H9 (cell line): ENCODE measurements at regions not wholly inside any gene's neighbourhood (a gene's known extent, or its start where the extent isn't known, plus 50 kb on each side); places are given as distances from the start of the nearest gene placed in this dataset.

Source experiments
- DNase-seq: peaks from one replicate; pipeline ENCODE4 v3.0.0-alpha.2; 2017
- H2AFZ ChIP-seq: one replicate; pipeline ENCODE4 v1.6.1; 2013; ENCODE audit warnings: mild to moderate bottlenecking, low read length, control low read depth, moderate library complexity
- H2AK5ac ChIP-seq: 2 replicates; pipeline ENCODE4 v1.6.1; 2013; ENCODE audit warnings: low read length, control low read depth, mixed read lengths; ENCODE audit not compliant: insufficient read length
- H2BK120ac ChIP-seq: one replicate; pipeline ENCODE4 v1.6.1; 2013; ENCODE audit warnings: low read depth, mild to moderate bottlenecking, low read length, control low read depth, inconsistent platforms; ENCODE audit not compliant: poor library complexity, severe bottlenecking
- H2BK12ac ChIP-seq: 2 replicates; pipeline ENCODE4 v1.6.1; 2013; ENCODE audit warnings: low read length, control low read depth, mixed read lengths, low read depth; ENCODE audit not compliant: insufficient read length
- H2BK15ac ChIP-seq: 2 replicates; pipeline ENCODE4 v1.6.1; 2013; ENCODE audit warnings: low read depth, low read length, control low read depth
- H2BK20ac ChIP-seq: one replicate; pipeline ENCODE4 v1.6.1; 2013; ENCODE audit warnings: low read depth, mild to moderate bottlenecking, low read length, control low read depth, inconsistent platforms; ENCODE audit not compliant: poor library complexity, severe bottlenecking
- H2BK5ac ChIP-seq: 2 replicates; pipeline ENCODE4 v1.6.1; 2013; ENCODE audit warnings: low read length, control low read depth, mixed read lengths; ENCODE audit not compliant: insufficient read length
- H3K14ac ChIP-seq: 2 replicates; pipeline ENCODE4 v1.6.1; 2013; ENCODE audit warnings: low read length, control low read depth; ENCODE audit not compliant: insufficient read depth
- H3K18ac ChIP-seq: 2 replicates; pipeline ENCODE4 v1.6.1; 2013; ENCODE audit warnings: low read depth, mild to moderate bottlenecking, mixed read lengths, low read length, control low read depth; ENCODE audit not compliant: insufficient read length
- H3K23ac ChIP-seq: 2 replicates; pipeline ENCODE4 v1.6.1; 2013; ENCODE audit warnings: low read length, control low read depth, mixed read lengths, low read depth; ENCODE audit not compliant: insufficient read length
- H3K23me2 ChIP-seq: 2 replicates; pipeline ENCODE4 v1.6.1; 2013; ENCODE audit warnings: low read depth, mild to moderate bottlenecking, mixed read lengths, low read length, control low read depth; ENCODE audit not compliant: insufficient read length, poor library complexity, severe bottlenecking
- H3K27ac ChIP-seq: 2 replicates; pipeline ENCODE4 v1.5.1; 2013; ENCODE audit warnings: low read length, control low read depth, mixed read lengths, low read depth; ENCODE audit not compliant: insufficient read length
- H3K27me3 ChIP-seq: 2 replicates; pipeline ENCODE4 v1.6.1; 2013; ENCODE audit warnings: low read length, control low read depth, inconsistent platforms; ENCODE audit not compliant: insufficient read depth
- H3K4ac ChIP-seq: 2 replicates; pipeline ENCODE4 v1.6.1; 2013; ENCODE audit warnings: low read depth, mild to moderate bottlenecking, control low read depth, inconsistent platforms, low read length, moderate library complexity
- H3K4me1 ChIP-seq: 2 replicates; pipeline ENCODE4 v1.6.1; 2013; ENCODE audit warnings: low read length, control low read depth, inconsistent platforms; ENCODE audit not compliant: insufficient read depth
- H3K4me2 ChIP-seq: 2 replicates; pipeline ENCODE4 v1.6.1; 2013; ENCODE audit warnings: low read length, control low read depth, mixed read lengths; ENCODE audit not compliant: insufficient read length, insufficient read depth
- H3K56ac ChIP-seq: 2 replicates; pipeline ENCODE4 v1.6.1; 2013; ENCODE audit warnings: low read depth, mild to moderate bottlenecking, mixed read lengths, low read length, control low read depth; ENCODE audit not compliant: insufficient read length
- H3K79me1 ChIP-seq: 2 replicates; pipeline ENCODE4 v1.6.1; 2013; ENCODE audit warnings: low read depth, mild to moderate bottlenecking, moderate library complexity, low read length, control low read depth, inconsistent platforms; ENCODE audit not compliant: insufficient read depth, poor library complexity, severe bottlenecking
- H3K79me2 ChIP-seq: 2 replicates; pipeline ENCODE4 v1.6.1; 2013; ENCODE audit warnings: low read length, control low read depth, inconsistent platforms; ENCODE audit not compliant: insufficient read depth
- H3K9ac ChIP-seq: 2 replicates; pipeline ENCODE4 v1.6.1; 2013; ENCODE audit warnings: low read length, control low read depth, mixed read lengths; ENCODE audit not compliant: insufficient read length; ENCODE audit errors: extremely low read depth
- H3K9me3 ChIP-seq: one replicate; pipeline ENCODE4 v1.6.1; 2013; ENCODE audit warnings: low read depth, low read length, inconsistent platforms; ENCODE audit not compliant: control insufficient read depth
- H3T11ph ChIP-seq: one replicate; pipeline ENCODE4 v1.6.1; 2013; ENCODE audit warnings: mild to moderate bottlenecking, low read length, control low read depth, inconsistent platforms
- H4K20me1 ChIP-seq: one replicate; pipeline ENCODE4 v1.6.1; 2013; ENCODE audit not compliant: control insufficient read depth, insufficient read length, insufficient read depth
- H4K5ac ChIP-seq: 2 replicates; pipeline ENCODE4 v1.6.1; 2013; ENCODE audit warnings: low read depth, mild to moderate bottlenecking, mixed read lengths, low read length, control low read depth; ENCODE audit not compliant: insufficient read length
- H4K8ac ChIP-seq: replicated peaks from 2 replicates; pipeline ENCODE4 v1.6.1; 2013; ENCODE audit warnings: low read length, control low read depth, mixed read lengths, low read depth; ENCODE audit not compliant: insufficient read length
- H4K91ac ChIP-seq: 2 replicates; pipeline ENCODE4 v1.6.1; 2013; ENCODE audit warnings: low read depth, mild to moderate bottlenecking, moderate library complexity, mixed read lengths, low read length, control low read depth; ENCODE audit not compliant: insufficient read length
- H3K27ac Mint-ChIP-seq, 3 experiments: 2 replicates in 2 of 3; 3 replicates in 1 of 3; pipeline ENCODE4 v1.8.0; 2020 to 2021; ENCODE audit warnings: mixed read lengths in 3 of 3, mild to moderate bottlenecking in 1 of 3, moderate library complexity in 1 of 3
- H3K27me3 Mint-ChIP-seq: 2 replicates; pipeline ENCODE4 v1.8.0; 2021; ENCODE audit warnings: low read depth, mild to moderate bottlenecking, moderate library complexity, mixed read lengths
- H3K36me3 Mint-ChIP-seq, 3 experiments: 2 replicates in 2 of 3; 3 replicates in 1 of 3; pipeline ENCODE4 v1.8.0; 2020 to 2021; ENCODE audit warnings: low read depth in 3 of 3, mixed read lengths in 3 of 3; ENCODE audit not compliant: insufficient read depth in 1 of 3
- H3K4me1 Mint-ChIP-seq, 2 experiments: 2 replicates each; pipeline ENCODE4 v1.8.0; 2020; ENCODE audit warnings: mixed read lengths in 2 of 2
- H3K4me3 Mint-ChIP-seq, 2 experiments: 2 replicates in 1 of 2; 3 replicates in 1 of 2; pipeline ENCODE4 v1.8.0; 2020 to 2021; ENCODE audit warnings: mild to moderate bottlenecking in 2 of 2, mixed read lengths in 2 of 2, moderate library complexity in 1 of 2
- H3K9me3 Mint-ChIP-seq, 2 experiments: 2 replicates in 1 of 2; 3 replicates in 1 of 2; pipeline ENCODE4 v1.8.0; 2020; ENCODE audit warnings: mild to moderate bottlenecking in 2 of 2, mixed read lengths in 2 of 2, moderate library complexity in 1 of 2
- CTCF ChIP-seq: fragments of 200-600 bp; sonication (generic); conservative IDR thresholded peaks from 3 replicates; pipeline ENCODE4 v1.8.0; 2021; ENCODE audit warnings: antibody characterized with exemption, mild to moderate bottlenecking
- WGBS: extraction: QIAGEN DNeasy Blood & Tissue Kit; methylation state at CpG from one replicate; pipeline ENCODE4 v1.1.7; 2013; ENCODE audit warnings: missing lambda C conversion rate, low lambda C conversion rate, mixed read lengths; ENCODE audit not compliant: insufficient read length; ENCODE audit errors: extremely low coverage; 5-methylcytosine and 5-hydroxymethylcytosine counted together

- Histone ChIP-seq H2BK5ac (no peak overlapping the region), H3K4ac (no peak overlapping the region), H3K27me3 (no peaks in the 10 kb centered on the region; the same call in 1 of the 2 replicates), H2BK120ac (no peak overlapping the region), H2AFZ (no peak overlapping the region), H3K23ac (no peak overlapping the region), H3K56ac (no peak overlapping the region), H3K4me2 (no peak overlapping the region), H4K91ac (no peak overlapping the region), H3K9me3 (no peaks in the 10 kb centered on the region), H2AK5ac (no peak overlapping the region), H3K18ac (no peak overlapping the region), H4K20me1 (no peaks in the 10 kb centered on the region), H3K23me2 (no peaks in the 10 kb centered on the region), H2BK20ac (no peak overlapping the region), H3K79me2 (no peaks in the 10 kb centered on the region), H3K27ac (no peak overlapping the region), H4K5ac (no peak overlapping the region), H2BK15ac (no peak overlapping the region), H3K9ac (no peak overlapping the region), H3K14ac (no peak overlapping the region), H2BK12ac (no peak overlapping the region), H3K4me1 (no peaks in the 10 kb centered on the region), H4K8ac (no peak overlapping the region), H3K79me1 (no peaks in the 10 kb centered on the region), H3T11ph (no peak overlapping the region)
- no peak overlapping the region for H3K4me3 Mint-ChIP-seq
- H3K9me3 Mint-ChIP-seq: no peaks in the 10 kb centered on the region
- no peak overlapping the region; a peak in 1 of 7 replicates for H3K27ac Mint-ChIP-seq
- H3K27me3 Mint-ChIP-seq: peaks cover 64% of the 10 kb centered on the region
- WGBS: no CpG with 5 or more reads among the region's 3 CpGs
- no peaks in the 10 kb centered on the region for H3K36me3 Mint-ChIP-seq
- no peak for DNase-seq
- TF ChIP-seq CTCF: no peak
- H3K4me1 Mint-ChIP-seq: peaks cover 6 to 8% of the 10 kb centered on the region in 2 experiments
These were observed 174.2 kb downstream of the BUD13 start for GRCh38 chr11:116598556-116598955.
